SK-N-MC (cell line): ENCODE measurements at regions not wholly inside any gene's neighbourhood (a gene's known extent, or its start where the extent isn't known, plus 50 kb on each side); places are given as distances from the start of the nearest gene placed in this dataset.

Source experiments
- EZH2 ChIP-seq: fragments of 200-600 bp; sonication (generic); IDR thresholded peaks from one replicate; pipeline ENCODE4 v1.6.1; 2017; ENCODE audit warnings: antibody characterized with exemption
- POLR2AphosphoS5 ChIP-seq: IDR thresholded peaks from 2 replicates; pipeline ENCODE4 v1.6.1; 2012; ENCODE audit warnings: mild to moderate bottlenecking, low read depth, low read length, borderline replicate concordance

DNA sequence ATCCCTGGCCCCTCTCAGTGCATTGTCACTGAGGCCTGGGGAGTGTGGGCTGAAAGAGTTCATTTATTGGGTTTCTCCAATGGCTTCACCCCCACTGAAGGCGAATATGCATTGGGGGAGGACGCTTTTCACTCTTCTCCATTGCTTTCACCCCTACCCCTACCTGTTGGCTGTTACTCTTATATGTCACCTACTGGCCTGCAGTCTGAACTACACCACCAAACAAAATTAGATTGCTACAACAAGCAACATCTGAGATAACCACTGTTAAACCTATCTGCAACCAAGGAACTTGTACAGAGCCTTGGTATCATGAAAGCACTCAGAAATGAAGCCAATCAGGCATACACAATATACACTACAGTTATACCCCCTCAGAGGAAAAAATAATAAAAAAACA lies 203.7 kb downstream of the REEP3 start:
- no peak for TF ChIP-seq EZH2
- no peak for TF ChIP-seq POLR2AphosphoS5
